H1 (cell line): ENCODE measurements at regions not wholly inside any gene's neighbourhood (a gene's known extent, or its start where the extent isn't known, plus 50 kb on each side); places are given as distances from the start of the nearest gene placed in this dataset.

Experiments used
- BACH1 ChIP-seq: IDR thresholded peaks from 2 replicates; pipeline ENCODE4 v1.6.1; 2012; ENCODE audit warnings: low read length, improper control_type of control experiment
- BCL11A ChIP-seq, 2 experiments: IDR thresholded peaks; one replicate each; pipeline ENCODE4 v1.6.1; 2011; ENCODE audit warnings: low read depth in 2 of 2, low read length in 2 of 2, mild to moderate bottlenecking in 2 of 2
- BRCA1 ChIP-seq: IDR thresholded peaks from 2 replicates; pipeline ENCODE4 v1.6.1; 2012; ENCODE audit warnings: low read depth, low read length, improper control_type of control experiment
- CHD7 ChIP-seq: fragments of 300-600 bp; sonication (generic); IDR thresholded peaks from 2 replicates; pipeline ENCODE4 v1.7.1; 2012; ENCODE audit warnings: low read length, moderate library complexity, mild to moderate bottlenecking, inconsistent platforms; ENCODE audit not compliant: insufficient replicate concordance
- FOSL1 ChIP-seq: IDR thresholded peaks from 2 replicates; pipeline ENCODE4 v1.6.1; 2011; ENCODE audit warnings: mild to moderate bottlenecking, low read depth, low read length, moderate library complexity; ENCODE audit not compliant: insufficient read depth
- HDAC6 ChIP-seq: IDR thresholded peaks from one replicate; pipeline ENCODE4 v1.7.1; 2012; ENCODE audit warnings: low read depth, mild to moderate bottlenecking, inconsistent platforms, low read length, moderate library complexity
- SIX5 ChIP-seq: IDR thresholded peaks from 2 replicates; pipeline ENCODE4 v1.6.1; 2011; ENCODE audit warnings: mild to moderate bottlenecking, low read depth, low read length
- TCF12 ChIP-seq: IDR thresholded peaks from 2 replicates; pipeline ENCODE4 v1.6.1; 2011; ENCODE audit warnings: low read depth, mild to moderate bottlenecking, low read length
- USF2 ChIP-seq: IDR thresholded peaks from 2 replicates; pipeline ENCODE4 v1.6.1; 2011; ENCODE audit warnings: low read length, improper control_type of control experiment
- TF ChIP-seq, protein P1 (sequence below): IDR thresholded peaks from 2 replicates; pipeline ENCODE4 v1.6.1; 2012; ENCODE audit warnings: low read length, inconsistent platforms

DNA sequence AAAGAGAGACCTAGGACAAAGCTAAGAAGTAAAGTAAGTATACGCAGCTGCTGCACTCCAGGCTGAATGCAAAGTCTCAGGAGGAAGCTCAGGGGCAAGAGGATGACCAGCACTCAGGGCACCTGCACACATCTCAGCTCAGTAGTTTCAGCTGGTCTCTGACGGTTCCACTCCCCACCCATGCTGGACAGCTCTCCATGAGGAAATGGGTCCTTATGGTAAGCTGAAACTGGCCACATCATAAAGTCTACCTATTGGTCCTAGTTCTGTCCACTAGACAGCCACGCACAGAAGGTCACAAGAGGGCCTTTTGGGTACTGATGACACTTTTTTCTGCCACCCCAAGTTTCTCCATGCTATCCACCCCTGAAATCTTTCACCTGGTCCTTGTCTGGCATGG is 215.3 kb downstream of the TTC32 start (continued):
- TF ChIP-seq CHD7 (no peak), BRCA1 (no peak), USF2 (no peak), SIX5 (no peak), FOSL1 (no peak), TCF12 (no peak), BACH1 (no peak), BCL11A (IDR thresholded peaks at IDR 0.05; ENCODE audit: low read depth in 2 of 2, low read length in 2 of 2) (no peak), HDAC6 (no peak)
- TF ChIP-seq, protein P1, sequence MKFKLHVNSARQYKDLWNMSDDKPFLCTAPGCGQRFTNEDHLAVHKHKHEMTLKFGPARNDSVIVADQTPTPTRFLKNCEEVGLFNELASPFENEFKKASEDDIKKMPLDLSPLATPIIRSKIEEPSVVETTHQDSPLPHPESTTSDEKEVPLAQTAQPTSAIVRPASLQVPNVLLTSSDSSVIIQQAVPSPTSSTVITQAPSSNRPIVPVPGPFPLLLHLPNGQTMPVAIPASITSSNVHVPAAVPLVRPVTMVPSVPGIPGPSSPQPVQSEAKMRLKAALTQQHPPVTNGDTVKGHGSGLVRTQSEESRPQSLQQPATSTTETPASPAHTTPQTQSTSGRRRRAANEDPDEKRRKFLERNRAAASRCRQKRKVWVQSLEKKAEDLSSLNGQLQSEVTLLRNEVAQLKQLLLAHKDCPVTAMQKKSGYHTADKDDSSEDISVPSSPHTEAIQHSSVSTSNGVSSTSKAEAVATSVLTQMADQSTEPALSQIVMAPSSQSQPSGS = no peak
